GM23338 (cell line): ENCODE measurements at regions not wholly inside any gene's neighbourhood (a gene's known extent, or its start where the extent isn't known, plus 50 kb on each side); places are given as distances from the start of the nearest gene placed in this dataset.

Experiments used
- ATAC-seq: fragments of 200-7000 bp; cut with Tn5 transposase; 3 replicates; pipeline ENCODE4 v1.9.1; 2020
- DNase-seq: peaks from one replicate; pipeline ENCODE4 v3.0.0-alpha.2; 2015; ENCODE audit warnings: low spot score
- H2AFZ ChIP-seq: fragments of 200-600 bp; sonication (generic); 2 replicates; pipeline ENCODE4 v1.8.0; 2016; ENCODE audit warnings: antibody characterized with exemption, mild to moderate bottlenecking, moderate library complexity
- H3F3A ChIP-seq: fragments of 200-600 bp; sonication (generic); replicated peaks from 2 replicates; pipeline ENCODE4 v1.8.0; 2017; ENCODE audit warnings: antibody characterized with exemption, mixed run types, low read depth
- H3K27ac ChIP-seq: fragments of 200-600 bp; sonication (generic); 2 replicates; pipeline ENCODE4 v1.6.1; 2016; ENCODE audit warnings: low read depth
- H3K27me3 ChIP-seq: fragments of 200-600 bp; sonication (generic); 2 replicates; pipeline ENCODE4 v1.8.0; 2016; ENCODE audit warnings: mild to moderate bottlenecking, mixed run types, moderate library complexity; ENCODE audit not compliant: insufficient read depth
- H3K36me3 ChIP-seq: fragments of 200-600 bp; sonication (generic); 2 replicates; pipeline ENCODE4 v1.8.0; 2016; ENCODE audit warnings: mild to moderate bottlenecking; ENCODE audit not compliant: insufficient read depth
- H3K4me1 ChIP-seq: fragments of 200-600 bp; sonication (generic); 2 replicates; pipeline ENCODE4 v1.8.0; 2016; ENCODE audit warnings: mild to moderate bottlenecking, moderate library complexity; ENCODE audit not compliant: insufficient read depth
- H3K4me2 ChIP-seq: fragments of 200-600 bp; sonication (generic); 2 replicates; pipeline ENCODE4 v1.7.1; 2017; ENCODE audit warnings: mixed run types
- H3K4me3 ChIP-seq: fragments of 200-600 bp; sonication (generic); 2 replicates; pipeline ENCODE4 v1.6.1; 2016; ENCODE audit warnings: mixed run types
- H3K79me2 ChIP-seq: fragments of 200-600 bp; sonication (generic); replicated peaks from 2 replicates; pipeline ENCODE4 v1.8.0; 2017; ENCODE audit warnings: mild to moderate bottlenecking; ENCODE audit not compliant: insufficient read depth
- H3K9me2 ChIP-seq: fragments of 200-600 bp; sonication (generic); 2 replicates; pipeline ENCODE4 v1.8.0; 2017; ENCODE audit not compliant: insufficient read depth
- H4K20me1 ChIP-seq: fragments of 200-600 bp; sonication (generic); replicated peaks from 2 replicates; pipeline ENCODE4 v1.8.0; 2017; ENCODE audit warnings: mild to moderate bottlenecking; ENCODE audit not compliant: insufficient read depth
- H3K27ac Mint-ChIP-seq: 2 replicates; pipeline ENCODE4 v1.8.0; 2020; ENCODE audit warnings: inconsistent platforms, mild to moderate bottlenecking, moderate library complexity, mixed read lengths
- H3K27me3 Mint-ChIP-seq: 3 replicates; pipeline ENCODE4 v1.8.0; 2022; ENCODE audit warnings: low read depth, mild to moderate bottlenecking, moderate library complexity, mixed read lengths, inconsistent platforms; ENCODE audit not compliant: insufficient read depth, poor library complexity
- H3K36me3 Mint-ChIP-seq: 3 replicates; pipeline ENCODE4 v1.8.0; 2021; ENCODE audit warnings: low read depth, mild to moderate bottlenecking, inconsistent platforms, moderate library complexity, mixed read lengths
- H3K4me1 Mint-ChIP-seq: 3 replicates; pipeline ENCODE4 v1.8.0; 2020; ENCODE audit warnings: mild to moderate bottlenecking, inconsistent platforms, mixed read lengths
- H3K4me3 Mint-ChIP-seq: 3 replicates; pipeline ENCODE4 v1.8.0; 2021; ENCODE audit warnings: moderate library complexity, mild to moderate bottlenecking, inconsistent platforms, mixed read lengths
- H3K9me3 Mint-ChIP-seq: 3 replicates; pipeline ENCODE4 v1.8.0; 2020; ENCODE audit warnings: moderate library complexity, mild to moderate bottlenecking, inconsistent platforms, mixed read lengths
- CREB1 ChIP-seq: fragments of 250-450 bp; sonication (Bioruptor Pico); IDR thresholded peaks from 2 replicates; pipeline ENCODE4 v1.5.0; 2020; ENCODE audit warnings: low read depth, mild to moderate bottlenecking, moderate library complexity
- EZH2 ChIP-seq: fragments of 200-600 bp; sonication (generic); IDR thresholded peaks from one replicate; pipeline ENCODE4 v1.8.0; 2017; ENCODE audit warnings: antibody characterized with exemption, mild to moderate bottlenecking, low read depth; ENCODE audit not compliant: unreplicated experiment
- EZH2phosphoT487 ChIP-seq: fragments of 200-600 bp; sonication (generic); IDR thresholded peaks from one replicate; pipeline ENCODE4 v1.8.1; 2018; ENCODE audit warnings: antibody characterized with exemption; ENCODE audit not compliant: unreplicated experiment
- JUNB ChIP-seq: IDR thresholded peaks from one replicate; pipeline ENCODE4 v1.6.1; 2016; ENCODE audit warnings: antibody characterized with exemption; ENCODE audit not compliant: unreplicated experiment
- NANOG ChIP-seq: IDR thresholded peaks from 2 replicates; pipeline ENCODE4 v1.6.1; 2016; ENCODE audit warnings: antibody characterized with exemption, borderline replicate concordance
- POLR2AphosphoS5 ChIP-seq: IDR thresholded peaks from 2 replicates; pipeline ENCODE4 v1.6.1; 2016; ENCODE audit warnings: antibody characterized with exemption, low read depth
- STAT1 ChIP-seq: IDR thresholded peaks from one replicate; pipeline ENCODE4 v1.6.1; 2016; ENCODE audit warnings: antibody characterized with exemption; ENCODE audit not compliant: unreplicated experiment
- ZNF114 ChIP-seq: fragments of 250-450 bp; sonication (Bioruptor Pico); IDR thresholded peaks from 2 replicates; pipeline ENCODE4 v1.5.0; 2020; ENCODE audit warnings: mild to moderate bottlenecking, moderate library complexity
- ZNF331 ChIP-seq: fragments of 250-450 bp; sonication (Bioruptor Pico); IDR thresholded peaks from 2 replicates; pipeline ENCODE4 v1.5.0; 2020; ENCODE audit warnings: low read depth, mild to moderate bottlenecking, moderate library complexity
- TF ChIP-seq, protein P1 (sequence below): IDR thresholded peaks from 2 replicates; pipeline ENCODE4 v1.6.1; 2016; ENCODE audit warnings: antibody characterized with exemption
- TF ChIP-seq, protein P2 (sequence below): IDR thresholded peaks from one replicate; pipeline ENCODE4 v1.6.1; 2018; ENCODE audit warnings: antibody characterized with exemption; ENCODE audit not compliant: unreplicated experiment
- TF ChIP-seq, protein P3 (sequence below): fragments of 250-450 bp; sonication (Bioruptor Pico); IDR thresholded peaks from 2 replicates; pipeline ENCODE4 v1.5.0; 2020; ENCODE audit warnings: mild to moderate bottlenecking, moderate library complexity
- TF ChIP-seq, protein P4 (sequence below), 2 experiments: fragments of 200-600 bp in 1 of 2; sonication (generic) in 1 of 2; conservative IDR thresholded peaks; 2 replicates each; pipeline versions ENCODE4 v1.5.1 to v1.6.1; 2016 to 2017; ENCODE audit warnings: antibody characterized with exemption in 2 of 2, low read depth in 2 of 2, mild to moderate bottlenecking in 2 of 2, moderate library complexity in 1 of 2

DNA sequence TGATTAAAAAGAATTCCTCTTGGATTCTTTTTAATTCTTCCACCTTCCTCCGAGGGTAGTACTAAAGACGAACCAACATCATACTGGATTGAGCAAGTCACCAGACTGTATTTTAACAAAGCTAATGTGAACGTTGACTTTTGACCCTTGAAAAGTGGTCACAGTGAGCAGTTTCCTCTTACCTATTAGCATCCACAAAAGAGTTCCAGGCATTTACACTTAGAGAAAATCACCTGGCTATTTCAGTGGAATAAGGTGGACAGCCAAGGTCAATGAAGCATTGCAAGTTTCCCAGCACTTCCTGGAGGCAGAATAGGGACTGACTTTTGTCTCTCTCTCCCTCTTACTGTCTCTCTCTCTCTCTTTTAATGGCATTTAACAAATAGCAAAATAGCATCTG, 145.1 kb upstream of the DAB2 start:
- Histone ChIP-seq H3K27ac (no peak overlapping the region), H3F3A (no peaks in the 10 kb centered on the region), H3K79me2 (no peaks in the 10 kb centered on the region), H3K27me3 (no peaks in the 10 kb centered on the region), H3K4me1 (no peaks in the 10 kb centered on the region), H3K4me3 (no peak overlapping the region), H4K20me1 (no peaks in the 10 kb centered on the region), H3K9me2 (no peaks in the 10 kb centered on the region), H3K36me3 (no peaks in the 10 kb centered on the region), H3K4me2 (no peak overlapping the region), H2AFZ (no peak overlapping the region)
- no peak overlapping the region for H3K27ac Mint-ChIP-seq
- H3K4me3 Mint-ChIP-seq, result no peak overlapping the region
- no peaks in the 10 kb centered on the region for H3K36me3 Mint-ChIP-seq
- H3K4me1 Mint-ChIP-seq, result peaks cover 7% of the 10 kb centered on the region; the same call in 2 of the 3 replicates
- no peaks in the 10 kb centered on the region for H3K9me3 Mint-ChIP-seq
- no peaks in the 10 kb centered on the region for H3K27me3 Mint-ChIP-seq
- ATAC-seq (no peak), DNase-seq (no peak)
- TF ChIP-seq CREB1 (CRISPR knock-in tag) (no peak), EZH2phosphoT487 (no peak), ZNF331 (CRISPR knock-in tag) (no peak), STAT1 (no peak), NANOG (no peak), ZNF114 (CRISPR knock-in tag) (no peak), JUNB (no peak), POLR2AphosphoS5 (no peak), EZH2 (no peak)
- TF ChIP-seq, protein P1, sequence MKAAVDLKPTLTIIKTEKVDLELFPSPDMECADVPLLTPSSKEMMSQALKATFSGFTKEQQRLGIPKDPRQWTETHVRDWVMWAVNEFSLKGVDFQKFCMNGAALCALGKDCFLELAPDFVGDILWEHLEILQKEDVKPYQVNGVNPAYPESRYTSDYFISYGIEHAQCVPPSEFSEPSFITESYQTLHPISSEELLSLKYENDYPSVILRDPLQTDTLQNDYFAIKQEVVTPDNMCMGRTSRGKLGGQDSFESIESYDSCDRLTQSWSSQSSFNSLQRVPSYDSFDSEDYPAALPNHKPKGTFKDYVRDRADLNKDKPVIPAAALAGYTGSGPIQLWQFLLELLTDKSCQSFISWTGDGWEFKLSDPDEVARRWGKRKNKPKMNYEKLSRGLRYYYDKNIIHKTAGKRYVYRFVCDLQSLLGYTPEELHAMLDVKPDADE, result no peak
- TF ChIP-seq, protein P2, sequence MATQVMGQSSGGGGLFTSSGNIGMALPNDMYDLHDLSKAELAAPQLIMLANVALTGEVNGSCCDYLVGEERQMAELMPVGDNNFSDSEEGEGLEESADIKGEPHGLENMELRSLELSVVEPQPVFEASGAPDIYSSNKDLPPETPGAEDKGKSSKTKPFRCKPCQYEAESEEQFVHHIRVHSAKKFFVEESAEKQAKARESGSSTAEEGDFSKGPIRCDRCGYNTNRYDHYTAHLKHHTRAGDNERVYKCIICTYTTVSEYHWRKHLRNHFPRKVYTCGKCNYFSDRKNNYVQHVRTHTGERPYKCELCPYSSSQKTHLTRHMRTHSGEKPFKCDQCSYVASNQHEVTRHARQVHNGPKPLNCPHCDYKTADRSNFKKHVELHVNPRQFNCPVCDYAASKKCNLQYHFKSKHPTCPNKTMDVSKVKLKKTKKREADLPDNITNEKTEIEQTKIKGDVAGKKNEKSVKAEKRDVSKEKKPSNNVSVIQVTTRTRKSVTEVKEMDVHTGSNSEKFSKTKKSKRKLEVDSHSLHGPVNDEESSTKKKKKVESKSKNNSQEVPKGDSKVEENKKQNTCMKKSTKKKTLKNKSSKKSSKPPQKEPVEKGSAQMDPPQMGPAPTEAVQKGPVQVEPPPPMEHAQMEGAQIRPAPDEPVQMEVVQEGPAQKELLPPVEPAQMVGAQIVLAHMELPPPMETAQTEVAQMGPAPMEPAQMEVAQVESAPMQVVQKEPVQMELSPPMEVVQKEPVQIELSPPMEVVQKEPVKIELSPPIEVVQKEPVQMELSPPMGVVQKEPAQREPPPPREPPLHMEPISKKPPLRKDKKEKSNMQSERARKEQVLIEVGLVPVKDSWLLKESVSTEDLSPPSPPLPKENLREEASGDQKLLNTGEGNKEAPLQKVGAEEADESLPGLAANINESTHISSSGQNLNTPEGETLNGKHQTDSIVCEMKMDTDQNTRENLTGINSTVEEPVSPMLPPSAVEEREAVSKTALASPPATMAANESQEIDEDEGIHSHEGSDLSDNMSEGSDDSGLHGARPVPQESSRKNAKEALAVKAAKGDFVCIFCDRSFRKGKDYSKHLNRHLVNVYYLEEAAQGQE, result no peak
- TF ChIP-seq, protein P3, sequence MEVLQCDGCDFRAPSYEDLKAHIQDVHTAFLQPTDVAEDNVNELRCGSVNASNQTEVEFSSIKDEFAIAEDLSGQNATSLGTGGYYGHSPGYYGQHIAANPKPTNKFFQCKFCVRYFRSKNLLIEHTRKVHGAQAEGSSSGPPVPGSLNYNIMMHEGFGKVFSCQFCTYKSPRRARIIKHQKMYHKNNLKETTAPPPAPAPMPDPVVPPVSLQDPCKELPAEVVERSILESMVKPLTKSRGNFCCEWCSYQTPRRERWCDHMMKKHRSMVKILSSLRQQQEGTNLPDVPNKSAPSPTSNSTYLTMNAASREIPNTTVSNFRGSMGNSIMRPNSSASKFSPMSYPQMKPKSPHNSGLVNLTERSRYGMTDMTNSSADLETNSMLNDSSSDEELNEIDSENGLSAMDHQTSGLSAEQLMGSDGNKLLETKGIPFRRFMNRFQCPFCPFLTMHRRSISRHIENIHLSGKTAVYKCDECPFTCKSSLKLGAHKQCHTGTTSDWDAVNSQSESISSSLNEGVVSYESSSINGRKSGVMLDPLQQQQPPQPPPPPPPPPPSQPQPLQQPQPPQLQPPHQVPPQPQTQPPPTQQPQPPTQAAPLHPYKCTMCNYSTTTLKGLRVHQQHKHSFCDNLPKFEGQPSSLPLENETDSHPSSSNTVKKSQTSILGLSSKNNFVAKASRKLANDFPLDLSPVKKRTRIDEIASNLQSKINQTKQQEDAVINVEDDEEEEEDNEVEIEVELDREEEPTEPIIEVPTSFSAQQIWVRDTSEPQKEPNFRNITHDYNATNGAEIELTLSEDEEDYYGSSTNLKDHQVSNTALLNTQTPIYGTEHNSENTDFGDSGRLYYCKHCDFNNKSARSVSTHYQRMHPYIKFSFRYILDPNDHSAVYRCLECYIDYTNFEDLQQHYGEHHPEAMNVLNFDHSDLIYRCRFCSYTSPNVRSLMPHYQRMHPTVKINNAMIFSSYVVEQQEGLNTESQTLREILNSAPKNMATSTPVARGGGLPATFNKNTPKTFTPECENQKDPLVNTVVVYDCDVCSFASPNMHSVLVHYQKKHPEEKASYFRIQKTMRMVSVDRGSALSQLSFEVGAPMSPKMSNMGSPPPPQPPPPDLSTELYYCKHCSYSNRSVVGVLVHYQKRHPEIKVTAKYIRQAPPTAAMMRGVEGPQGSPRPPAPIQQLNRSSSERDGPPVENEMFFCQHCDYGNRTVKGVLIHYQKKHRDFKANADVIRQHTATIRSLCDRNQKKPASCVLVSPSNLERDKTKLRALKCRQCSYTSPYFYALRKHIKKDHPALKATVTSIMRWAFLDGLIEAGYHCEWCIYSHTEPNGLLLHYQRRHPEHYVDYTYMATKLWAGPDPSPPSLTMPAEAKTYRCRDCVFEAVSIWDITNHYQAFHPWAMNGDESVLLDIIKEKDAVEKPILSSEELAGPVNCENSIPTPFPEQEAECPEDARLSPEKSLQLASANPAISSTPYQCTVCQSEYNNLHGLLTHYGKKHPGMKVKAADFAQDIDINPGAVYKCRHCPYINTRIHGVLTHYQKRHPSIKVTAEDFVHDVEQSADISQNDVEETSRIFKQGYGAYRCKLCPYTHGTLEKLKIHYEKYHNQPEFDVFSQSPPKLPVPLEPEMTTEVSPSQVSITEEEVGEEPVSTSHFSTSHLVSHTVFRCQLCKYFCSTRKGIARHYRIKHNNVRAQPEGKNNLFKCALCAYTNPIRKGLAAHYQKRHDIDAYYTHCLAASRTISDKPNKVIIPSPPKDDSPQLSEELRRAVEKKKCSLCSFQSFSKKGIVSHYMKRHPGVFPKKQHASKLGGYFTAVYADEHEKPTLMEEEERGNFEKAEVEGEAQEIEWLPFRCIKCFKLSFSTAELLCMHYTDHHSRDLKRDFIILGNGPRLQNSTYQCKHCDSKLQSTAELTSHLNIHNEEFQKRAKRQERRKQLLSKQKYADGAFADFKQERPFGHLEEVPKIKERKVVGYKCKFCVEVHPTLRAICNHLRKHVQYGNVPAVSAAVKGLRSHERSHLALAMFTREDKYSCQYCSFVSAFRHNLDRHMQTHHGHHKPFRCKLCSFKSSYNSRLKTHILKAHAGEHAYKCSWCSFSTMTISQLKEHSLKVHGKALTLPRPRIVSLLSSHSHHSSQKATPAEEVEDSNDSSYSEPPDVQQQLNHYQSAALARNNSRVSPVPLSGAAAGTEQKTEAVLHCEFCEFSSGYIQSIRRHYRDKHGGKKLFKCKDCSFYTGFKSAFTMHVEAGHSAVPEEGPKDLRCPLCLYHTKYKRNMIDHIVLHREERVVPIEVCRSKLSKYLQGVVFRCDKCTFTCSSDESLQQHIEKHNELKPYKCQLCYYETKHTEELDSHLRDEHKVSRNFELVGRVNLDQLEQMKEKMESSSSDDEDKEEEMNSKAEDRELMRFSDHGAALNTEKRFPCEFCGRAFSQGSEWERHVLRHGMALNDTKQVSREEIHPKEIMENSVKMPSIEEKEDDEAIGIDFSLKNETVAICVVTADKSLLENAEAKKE (CRISPR knock-in tag), result no peak
- TF ChIP-seq, protein P4, sequence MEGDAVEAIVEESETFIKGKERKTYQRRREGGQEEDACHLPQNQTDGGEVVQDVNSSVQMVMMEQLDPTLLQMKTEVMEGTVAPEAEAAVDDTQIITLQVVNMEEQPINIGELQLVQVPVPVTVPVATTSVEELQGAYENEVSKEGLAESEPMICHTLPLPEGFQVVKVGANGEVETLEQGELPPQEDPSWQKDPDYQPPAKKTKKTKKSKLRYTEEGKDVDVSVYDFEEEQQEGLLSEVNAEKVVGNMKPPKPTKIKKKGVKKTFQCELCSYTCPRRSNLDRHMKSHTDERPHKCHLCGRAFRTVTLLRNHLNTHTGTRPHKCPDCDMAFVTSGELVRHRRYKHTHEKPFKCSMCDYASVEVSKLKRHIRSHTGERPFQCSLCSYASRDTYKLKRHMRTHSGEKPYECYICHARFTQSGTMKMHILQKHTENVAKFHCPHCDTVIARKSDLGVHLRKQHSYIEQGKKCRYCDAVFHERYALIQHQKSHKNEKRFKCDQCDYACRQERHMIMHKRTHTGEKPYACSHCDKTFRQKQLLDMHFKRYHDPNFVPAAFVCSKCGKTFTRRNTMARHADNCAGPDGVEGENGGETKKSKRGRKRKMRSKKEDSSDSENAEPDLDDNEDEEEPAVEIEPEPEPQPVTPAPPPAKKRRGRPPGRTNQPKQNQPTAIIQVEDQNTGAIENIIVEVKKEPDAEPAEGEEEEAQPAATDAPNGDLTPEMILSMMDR (conservative IDR thresholded peaks at IDR 0.05; ENCODE audit: low read depth in 2 of 2), result no peak
